ENCODE measurements at regions not wholly inside any gene's neighbourhood (a gene's known extent, or its start where the extent isn't known, plus 50 kb on each side); places are given as distances from the start of the nearest gene placed in this dataset.

GRCh38 chr14:30820674-30821073 is 53.7 kb upstream of the COCH start:
- Histone ChIP-seq H3K4me1 (ENCODE audit: control insufficient read depth, insufficient read depth, low read length) (no peaks in the 10 kb centered on the region), H3K4me3 (ENCODE audit: low read length) (no peak overlapping the region), H3K9me3 (ENCODE audit: control insufficient read depth, low read depth, low read length) (peaks cover 1% of the 10 kb centered on the region), H3K27me3 (ENCODE audit: control insufficient read depth, insufficient read depth, low read length) (no peaks in the 10 kb centered on the region), H3K36me3 (ENCODE audit: control insufficient read depth, insufficient read depth, low read length) (no peaks in the 10 kb centered on the region), H3K27ac (ENCODE audit: low read length) (no peak overlapping the region)
- WGBS (ENCODE audit: insufficient coverage, low lambda C conversion rate), result 90% methylated on average over 1 of the region's 4 CpGs
- no peak for DNase-seq

GRCh38 chr14:30822080-30822571 is 52.2 kb upstream of the COCH start:
- Histone ChIP-seq H3K4me3 (ENCODE audit: low read length) (no peak overlapping the region), H3K27ac (ENCODE audit: low read length) (no peak overlapping the region), H3K9me3 (ENCODE audit: control insufficient read depth, low read depth, low read length) (peaks cover 6% of the 10 kb centered on the region), H3K4me1 (ENCODE audit: control insufficient read depth, insufficient read depth, low read length) (no peaks in the 10 kb centered on the region), H3K27me3 (ENCODE audit: control insufficient read depth, insufficient read depth, low read length) (no peaks in the 10 kb centered on the region), H3K36me3 (ENCODE audit: control insufficient read depth, insufficient read depth, low read length) (no peaks in the 10 kb centered on the region)
- WGBS (ENCODE audit: insufficient coverage, low lambda C conversion rate), result no CpG with 5 or more reads among the region's 7 CpGs
- DNase-seq, result peak in 1 of 2 donors; percentile 20

All from large intestine (tissue), 3 donors.